AG04450 (cell line): ENCODE measurements at regions not wholly inside any gene's neighbourhood (a gene's known extent, or its start where the extent isn't known, plus 50 kb on each side); places are given as distances from the start of the nearest gene placed in this dataset.
"Not testable (repeated sequence)": the region's sequence is repeated elsewhere in the genome, so short reads cannot be mapped to it uniquely, and the experiment has no call there.

Experiments
- CTCF ChIA-PET: fragments of 300-600, 350-600 bp; formaldehyde crosslinking; extraction: SDS; loops from one replicate; lab custom pipeline; 2022; ENCODE audit warnings: antibody characterized with exemption, inconsistent platforms; lab: Charles Lee
- POLR2A ChIA-PET: fragments of 350-600 bp; formaldehyde crosslinking; extraction: SDS; loops from one replicate; lab custom pipeline; 2021; ENCODE audit warnings: antibody characterized with exemption, inconsistent platforms; lab: Yijun Ruan, JAX
- DNase-seq: peaks from one replicate; pipeline ENCODE4 v3.0.0-alpha.2; 2011; ENCODE audit warnings: low read depth, low spot score
- H3K27ac ChIP-seq: one replicate; pipeline ENCODE4 v1.5.1; 2012; ENCODE audit warnings: low read depth, low read length, control low read depth
- H3K27me3 ChIP-seq: one replicate; pipeline ENCODE4 v1.6.0; 2012; ENCODE audit warnings: low read length; ENCODE audit not compliant: control insufficient read depth, insufficient read depth
- H3K4me3 ChIP-seq: 2 replicates; pipeline ENCODE4 v1.5.1; 2011; ENCODE audit warnings: mild to moderate bottlenecking, low read depth, low read length, control low read depth
- H3K9me3 ChIP-seq: 2 replicates; pipeline ENCODE4 v1.5.1; 2012; ENCODE audit warnings: low read length; ENCODE audit not compliant: control insufficient read depth, insufficient read depth
- CTCF ChIP-seq: IDR thresholded peaks from 2 replicates; pipeline ENCODE4 v1.5.1; 2011; ENCODE audit warnings: low read depth, low read length, control low read depth, inconsistent platforms

DNA sequence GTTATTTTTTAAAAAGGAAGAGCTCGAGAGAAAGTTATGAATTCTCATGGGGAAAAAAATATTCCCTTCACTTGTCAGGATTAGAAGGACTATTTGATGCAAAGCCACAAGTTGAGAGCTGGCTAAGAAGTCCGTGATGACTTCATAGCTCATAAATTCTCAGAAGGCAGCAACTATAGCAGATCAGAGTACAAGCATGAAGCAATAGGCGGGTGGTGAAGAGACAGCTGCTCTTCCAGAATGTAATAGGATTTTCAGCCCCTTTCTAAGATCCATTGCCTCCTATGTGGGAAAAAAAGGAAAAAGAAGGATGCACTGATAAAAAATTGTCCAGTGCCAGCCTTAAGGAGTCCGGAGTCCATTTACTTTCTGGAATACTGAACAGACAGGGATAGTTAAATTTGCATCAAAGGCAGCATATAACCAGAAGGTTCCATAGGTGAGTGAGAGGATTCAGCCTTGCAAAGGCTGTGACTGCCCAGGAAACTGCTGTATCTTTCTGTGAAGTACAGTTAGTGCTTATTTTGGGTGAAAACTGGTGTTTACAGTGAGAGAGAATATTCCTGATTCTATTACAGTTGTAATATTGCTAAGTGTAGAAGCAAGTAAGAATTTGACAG lies 929.5 kb upstream of the ALCAM start:
- no peak overlapping the region for H3K4me3 ChIP-seq
- no peaks in the 10 kb centered on the region for H3K9me3 ChIP-seq
- POLR2A ChIA-PET: no interaction called here
- no peak overlapping the region for H3K27ac ChIP-seq
- peak; percentile 8 for DNase-seq
- CTCF ChIA-PET: no interaction called here
- no peak for TF ChIP-seq CTCF
- no peaks in the 10 kb centered on the region for H3K27me3 ChIP-seq

DNA sequence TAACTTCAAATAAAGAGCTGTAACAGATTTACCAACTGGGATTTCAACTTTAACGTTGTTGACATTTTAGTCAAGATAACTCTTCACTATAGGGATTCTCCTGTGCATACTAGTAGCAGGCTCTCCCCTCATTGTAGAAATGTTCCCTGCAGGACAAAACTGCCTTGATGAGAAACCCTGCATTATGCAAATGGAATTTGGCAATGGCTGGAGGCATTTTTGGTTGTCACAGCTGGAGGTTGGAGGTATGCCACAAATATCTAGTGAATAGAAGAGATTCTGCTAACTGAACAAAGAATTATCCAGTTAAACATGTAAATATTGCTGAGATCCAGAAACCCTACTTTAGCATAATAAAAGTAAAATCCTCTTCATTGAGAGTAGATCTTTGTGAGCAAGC lies 928.8 kb upstream of the ALCAM start:
- H3K27me3 ChIP-seq: no peaks in the 10 kb centered on the region
- no peaks in the 10 kb centered on the region for H3K9me3 ChIP-seq
- CTCF ChIA-PET: no interaction called here
- no peak for DNase-seq
- H3K4me3 ChIP-seq: no peak overlapping the region
- no peak overlapping the region for H3K27ac ChIP-seq
- POLR2A ChIA-PET: no interaction called here
- TF ChIP-seq CTCF: no peak

- CTCF ChIA-PET: no interaction called here
- POLR2A ChIA-PET: no interaction called here
Observed at GRCh38 chr3:104438706-104439105, 928.0 kb upstream of the ALCAM start.

DNA sequence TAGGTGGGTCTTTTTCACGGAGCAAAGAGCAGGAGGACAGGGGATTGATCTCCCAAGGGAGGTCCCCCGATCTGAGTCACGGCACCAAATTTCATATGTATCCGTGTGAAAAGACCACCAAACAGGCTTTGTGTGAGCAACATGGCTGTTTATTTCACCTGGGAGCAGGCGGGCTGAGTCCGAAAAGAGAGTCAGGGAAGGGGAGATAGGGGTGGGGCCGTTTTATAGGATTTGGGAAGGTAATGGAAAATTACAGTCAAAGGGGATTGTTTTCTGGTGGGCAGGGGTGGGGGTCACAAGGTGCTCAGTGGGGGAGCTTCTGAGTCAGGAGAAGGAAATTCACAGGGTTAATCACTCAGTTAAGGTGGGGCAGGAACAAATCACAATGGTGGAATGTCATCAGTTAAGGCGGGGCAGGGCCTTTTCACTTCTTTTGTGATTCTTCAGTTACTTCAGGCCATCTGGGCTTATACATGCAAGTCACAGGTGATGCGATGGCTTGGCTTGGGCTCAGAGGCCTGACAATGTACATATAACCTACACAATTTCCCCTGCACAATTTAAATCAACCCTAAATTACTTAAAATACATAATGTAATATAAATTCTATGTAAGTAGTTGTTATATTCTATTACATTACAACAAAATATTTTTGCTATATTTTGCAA lies 921.3 kb upstream of the ALCAM start:
- H3K4me3 ChIP-seq, DNase-seq, POLR2A ChIA-PET, CTCF ChIA-PET, H3K9me3 ChIP-seq, H3K27ac ChIP-seq, H3K27me3 ChIP-seq: not testable (repeated sequence)

More at GRCh38 chr3:104438706-104439105, 928.0 kb upstream of the ALCAM start:
- no peak for TF ChIP-seq CTCF
- no peak overlapping the region for H3K27ac ChIP-seq
- H3K9me3 ChIP-seq: no peaks in the 10 kb centered on the region
- DNase-seq: no peak
- H3K4me3 ChIP-seq: no peak overlapping the region
- no peaks in the 10 kb centered on the region for H3K27me3 ChIP-seq

GRCh38 chr3:104447681-104448080 lies 919.0 kb upstream of the ALCAM start:
- DNase-seq: no peak
- H3K9me3 ChIP-seq: no peaks in the 10 kb centered on the region
- TF ChIP-seq CTCF: no peak
- no peak overlapping the region for H3K4me3 ChIP-seq
- ChIA-PET POLR2A (no interaction called here), CTCF (no interaction called here)
- H3K27ac ChIP-seq: no peak overlapping the region
- no peaks in the 10 kb centered on the region for H3K27me3 ChIP-seq
